Erythroblast (primary cell): ENCODE measurements at regions not wholly inside any gene's neighbourhood (a gene's known extent, or its start where the extent isn't known, plus 50 kb on each side); places are given as distances from the start of the nearest gene placed in this dataset.

ENCODE experiments used
- GATA1 ChIP-seq: IDR thresholded peaks from 2 replicates; pipeline ENCODE4 v1.6.1; 2011; ENCODE audit warnings: low read depth, mild to moderate bottlenecking, control low read depth, low read length, moderate library complexity
- POLR2A ChIP-seq: IDR thresholded peaks from 2 replicates; pipeline ENCODE4 v1.6.1; 2011; ENCODE audit warnings: mild to moderate bottlenecking, low read length

GRCh38 chr12:70165450-70165849 is 77.8 kb upstream of the CNOT2 start:
- no peak for TF ChIP-seq POLR2A
- TF ChIP-seq GATA1, result no peak
